Ishikawa (cell line): ENCODE measurements at regions not wholly inside any gene's neighbourhood (a gene's known extent, or its start where the extent isn't known, plus 50 kb on each side); places are given as distances from the start of the nearest gene placed in this dataset.

Source experiments
- CEBPB ChIP-seq: IDR thresholded peaks from 2 replicates; pipeline ENCODE4 v1.6.1; 2012
- CREB1 ChIP-seq: IDR thresholded peaks from 2 replicates; pipeline ENCODE4 v1.6.1; 2012; ENCODE audit warnings: low read depth
- EGR1 ChIP-seq: IDR thresholded peaks from 2 replicates; pipeline ENCODE4 v1.6.1; 2012
- EP300 ChIP-seq: IDR thresholded peaks from 2 replicates; pipeline ENCODE4 v1.6.1; 2012; ENCODE audit warnings: borderline replicate concordance
- FOXM1 ChIP-seq: IDR thresholded peaks from 2 replicates; pipeline ENCODE4 v1.6.1; 2012; ENCODE audit warnings: low read depth, borderline replicate concordance
- MAX ChIP-seq: IDR thresholded peaks from 2 replicates; pipeline ENCODE4 v1.6.1; 2012
- NFIC ChIP-seq: IDR thresholded peaks from 2 replicates; pipeline ENCODE4 v1.6.1; 2012
- RAD21 ChIP-seq: IDR thresholded peaks from 2 replicates; pipeline ENCODE4 v1.6.1; 2012; ENCODE audit warnings: low read depth
- REST ChIP-seq: IDR thresholded peaks from 2 replicates; pipeline ENCODE4 v1.6.1; 2012; ENCODE audit warnings: low read depth, mild to moderate bottlenecking
- TAF1 ChIP-seq: IDR thresholded peaks from 2 replicates; pipeline ENCODE4 v1.6.1; 2012; ENCODE audit warnings: low read depth, mild to moderate bottlenecking
- TCF12 ChIP-seq: IDR thresholded peaks from 2 replicates; pipeline ENCODE4 v1.6.1; 2012; ENCODE audit warnings: low read depth
- TEAD4 ChIP-seq: IDR thresholded peaks from 2 replicates; pipeline ENCODE4 v1.6.1; 2012
- USF1 ChIP-seq: IDR thresholded peaks from 2 replicates; pipeline ENCODE4 v1.6.1; 2012
- YY1 ChIP-seq: IDR thresholded peaks from 2 replicates; pipeline ENCODE4 v1.6.1; 2012; ENCODE audit warnings: low read depth
- ZBTB7A ChIP-seq: IDR thresholded peaks from 2 replicates; pipeline ENCODE4 v1.6.1; 2012; ENCODE audit warnings: low read depth

GRCh38 chr18:57991552-57991951 is 52.5 kb upstream of the NEDD4L start:
- TF ChIP-seq FOXM1 (no peak), MAX (no peak), YY1 (no peak), USF1 (no peak), EGR1 (no peak)

GRCh38 chr18:57989536-57989935 is 54.5 kb upstream of the NEDD4L start:
- TF ChIP-seq NFIC (no peak), TCF12 (no peak)

- TF ChIP-seq FOXM1 = no peak
- no peak for TF ChIP-seq CREB1
- TF ChIP-seq USF1 = no peak
- no peak for TF ChIP-seq NFIC
- TF ChIP-seq TEAD4 = no peak
- no peak for TF ChIP-seq REST
- no peak for TF ChIP-seq EGR1
- no peak for TF ChIP-seq ZBTB7A
- no peak for TF ChIP-seq RAD21
- no peak for TF ChIP-seq MAX
- TF ChIP-seq TCF12 = no peak
- no peak for TF ChIP-seq TAF1
Observed at GRCh38 chr18:57984490-57985115, 59.4 kb upstream of the NEDD4L start.

DNA sequence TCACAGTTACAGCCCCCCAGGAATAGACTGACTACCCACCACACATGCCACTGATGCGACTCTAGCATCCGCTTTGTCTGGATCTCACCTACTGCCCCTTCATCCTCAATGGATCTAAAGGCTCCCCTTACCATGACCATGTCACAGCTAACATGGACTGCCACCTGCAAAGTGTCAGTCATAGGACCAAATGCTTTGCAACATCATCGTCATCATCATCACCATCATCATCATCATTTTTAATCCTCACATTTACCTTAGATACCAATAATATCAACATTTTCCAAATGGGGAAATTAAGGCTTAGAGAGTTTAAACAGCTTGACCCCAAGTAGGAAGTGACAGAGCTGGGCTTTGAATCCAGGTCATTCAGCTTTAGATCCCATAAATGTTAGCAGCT is 60.1 kb upstream of the NEDD4L start:
- TF ChIP-seq YY1 (no peak), RAD21 (no peak), EP300 (no peak), EGR1 (no peak), TEAD4 (no peak), NFIC (no peak), REST (no peak), ZBTB7A (no peak), USF1 (no peak), MAX (no peak), CEBPB (no peak), CREB1 (no peak), FOXM1 (no peak), TAF1 (no peak), TCF12 (no peak)

DNA sequence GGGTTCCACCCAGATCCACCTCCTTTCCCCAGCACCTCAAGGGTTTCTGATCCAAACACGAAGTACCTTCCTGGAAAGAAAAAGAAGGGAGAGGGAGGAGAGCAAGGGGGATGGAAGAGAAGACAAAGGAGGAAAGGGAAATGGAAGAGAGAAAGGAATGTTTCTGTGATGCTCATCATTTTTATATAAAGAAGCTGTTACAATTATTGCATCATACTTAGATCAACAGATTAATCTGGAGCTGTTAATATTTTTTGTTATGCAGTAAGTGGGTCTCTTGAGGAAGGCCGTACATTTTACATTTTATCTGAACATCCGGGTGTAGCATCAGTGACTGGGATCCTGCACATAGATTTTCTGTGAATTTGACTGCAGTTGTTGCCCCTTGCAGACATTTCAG is 60.6 kb upstream of the NEDD4L start:
- TF ChIP-seq EGR1 (no peak), FOXM1 (no peak), YY1 (no peak), ZBTB7A (no peak), TAF1 (no peak), CREB1 (no peak), TEAD4 (no peak), RAD21 (no peak), CEBPB (no peak), USF1 (no peak), NFIC (no peak), REST (no peak), MAX (no peak), EP300 (no peak)
